GM06990 (cell line): ENCODE measurements at regions not wholly inside any gene's neighbourhood (a gene's known extent, or its start where the extent isn't known, plus 50 kb on each side); places are given as distances from the start of the nearest gene placed in this dataset.

ENCODE experiments used
- DNase-seq: peaks from one replicate; pipeline ENCODE4 v3.0.0-alpha.2; 2011; ENCODE audit not compliant: insufficient read length; ENCODE audit errors: extremely low read depth
- H3K27me3 ChIP-seq: replicated peaks from 2 replicates; pipeline ENCODE4 v1.6.0; 2011; ENCODE audit warnings: low read length; ENCODE audit not compliant: control insufficient read depth, insufficient read depth
- H3K36me3 ChIP-seq: 2 replicates; pipeline ENCODE4 v1.5.1; 2011; ENCODE audit warnings: low read length; ENCODE audit not compliant: control insufficient read depth, insufficient read depth
- H3K4me3 ChIP-seq: replicated peaks from 2 replicates; pipeline ENCODE4 v1.5.1; 2011; ENCODE audit warnings: low read depth, mild to moderate bottlenecking, control low read depth, low read length
- TF ChIP-seq, protein P1 (sequence below): IDR thresholded peaks from 2 replicates; pipeline ENCODE4 v1.5.1; 2011; ENCODE audit warnings: low read length, control low read depth, mild to moderate bottlenecking, inconsistent platforms; ENCODE audit not compliant: insufficient read depth, poor library complexity, severe bottlenecking

DNA sequence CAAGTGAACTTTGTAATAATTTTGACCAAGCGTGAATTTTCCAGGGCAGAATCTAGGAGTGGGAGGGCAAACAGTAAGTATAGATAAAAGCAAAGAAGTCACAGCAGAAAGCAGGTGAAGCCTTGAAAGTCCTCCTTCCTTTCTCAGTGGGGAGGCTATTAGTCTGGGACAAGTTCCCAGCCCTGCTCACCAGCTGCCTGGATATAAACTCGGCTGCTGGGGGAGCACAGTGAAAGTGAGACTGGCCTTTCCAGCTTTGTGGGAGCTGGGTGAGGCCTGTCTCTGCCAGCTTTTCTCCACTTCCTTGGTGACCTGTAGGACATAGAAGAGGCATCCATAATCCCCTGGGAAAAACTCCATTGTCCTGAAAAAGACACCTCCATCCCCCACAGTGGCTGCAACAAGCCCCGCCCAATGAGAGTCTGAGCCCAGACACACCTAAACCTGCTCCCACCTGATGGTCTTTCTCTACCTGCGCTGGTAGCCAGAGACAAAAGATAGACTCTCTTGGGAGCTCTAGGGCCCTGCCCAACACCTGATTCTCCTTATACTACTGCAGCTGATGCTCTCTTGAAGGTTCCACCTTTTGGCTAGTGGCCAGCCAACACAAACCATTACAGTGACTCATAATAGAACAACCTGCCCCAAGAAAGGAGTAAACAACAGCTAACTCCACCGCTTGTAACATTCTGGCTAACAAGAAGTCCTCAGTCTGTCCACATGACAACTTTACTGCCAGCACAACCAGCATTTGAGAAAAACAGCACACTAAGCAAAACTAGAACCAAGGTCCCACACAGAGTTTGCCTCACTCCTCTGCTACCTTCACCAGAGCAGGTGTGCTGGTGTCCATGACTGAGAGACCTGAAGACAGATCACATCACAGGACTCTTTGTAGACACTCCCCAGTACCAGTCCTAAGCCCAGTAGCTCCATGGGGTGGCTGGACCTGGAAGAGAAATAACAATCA is 252.2 kb upstream of the SLITRK6 start:
- Histone ChIP-seq H3K27me3 (no peaks in the 10 kb centered on the region), H3K4me3 (no peak overlapping the region), H3K36me3 (no peaks in the 10 kb centered on the region)
- DNase-seq, result no peak
- TF ChIP-seq, protein P1, sequence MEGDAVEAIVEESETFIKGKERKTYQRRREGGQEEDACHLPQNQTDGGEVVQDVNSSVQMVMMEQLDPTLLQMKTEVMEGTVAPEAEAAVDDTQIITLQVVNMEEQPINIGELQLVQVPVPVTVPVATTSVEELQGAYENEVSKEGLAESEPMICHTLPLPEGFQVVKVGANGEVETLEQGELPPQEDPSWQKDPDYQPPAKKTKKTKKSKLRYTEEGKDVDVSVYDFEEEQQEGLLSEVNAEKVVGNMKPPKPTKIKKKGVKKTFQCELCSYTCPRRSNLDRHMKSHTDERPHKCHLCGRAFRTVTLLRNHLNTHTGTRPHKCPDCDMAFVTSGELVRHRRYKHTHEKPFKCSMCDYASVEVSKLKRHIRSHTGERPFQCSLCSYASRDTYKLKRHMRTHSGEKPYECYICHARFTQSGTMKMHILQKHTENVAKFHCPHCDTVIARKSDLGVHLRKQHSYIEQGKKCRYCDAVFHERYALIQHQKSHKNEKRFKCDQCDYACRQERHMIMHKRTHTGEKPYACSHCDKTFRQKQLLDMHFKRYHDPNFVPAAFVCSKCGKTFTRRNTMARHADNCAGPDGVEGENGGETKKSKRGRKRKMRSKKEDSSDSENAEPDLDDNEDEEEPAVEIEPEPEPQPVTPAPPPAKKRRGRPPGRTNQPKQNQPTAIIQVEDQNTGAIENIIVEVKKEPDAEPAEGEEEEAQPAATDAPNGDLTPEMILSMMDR, result no peak

DNA sequence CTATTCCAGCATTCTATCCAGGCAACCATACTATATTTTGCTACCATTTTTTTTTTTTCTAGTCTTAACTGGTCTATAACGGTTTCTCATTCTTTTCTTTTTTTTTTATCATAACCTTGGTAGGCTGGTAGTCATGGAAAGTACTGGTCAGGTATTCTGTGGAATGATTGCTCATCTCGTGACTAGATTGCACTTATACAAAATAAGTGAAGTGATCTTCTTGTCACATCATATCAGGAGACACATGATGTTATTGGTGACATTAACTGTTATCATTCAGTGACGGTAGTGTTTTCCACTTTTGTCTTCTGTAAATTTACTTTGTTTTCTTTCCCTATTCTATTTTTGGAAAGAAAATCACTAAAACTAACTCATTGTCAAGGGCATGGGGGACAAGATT is 239.3 kb upstream of the SLITRK6 start:
- Histone ChIP-seq H3K27me3 (no peaks in the 10 kb centered on the region), H3K4me3 (no peak overlapping the region), H3K36me3 (no peaks in the 10 kb centered on the region)
- TF ChIP-seq, protein P1, result no peak
- DNase-seq, result no peak

DNA sequence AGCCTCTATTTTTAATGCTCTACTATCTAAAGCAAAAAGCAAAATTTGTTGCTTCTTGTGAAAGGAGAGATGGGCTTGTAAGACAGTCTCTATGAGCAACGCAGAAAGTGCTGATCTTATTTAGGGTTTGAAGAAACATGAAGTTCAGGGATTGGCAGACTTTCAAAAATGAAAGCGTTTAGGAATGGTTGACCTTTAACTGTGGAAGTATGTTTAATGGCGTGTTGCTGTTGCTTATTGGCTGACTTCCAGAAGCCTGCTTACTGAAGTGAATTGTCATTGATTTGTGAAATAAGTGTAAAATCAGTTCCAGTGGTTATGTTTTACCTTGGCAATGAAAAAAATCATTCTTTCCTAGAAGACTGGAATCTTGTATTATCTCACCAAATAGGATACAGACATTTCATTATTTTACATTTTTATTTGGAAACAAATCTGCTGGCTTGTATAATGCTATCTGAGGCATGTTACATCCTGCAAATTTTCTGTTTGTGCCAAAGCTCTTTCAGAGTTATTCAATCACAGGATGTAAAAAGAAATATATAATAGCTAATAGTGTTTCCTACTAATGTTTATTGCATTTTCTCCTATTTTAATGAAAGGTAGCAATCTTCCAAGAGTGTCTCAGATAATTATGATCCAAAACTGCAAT is 221.3 kb upstream of the SLITRK6 start:
- Histone ChIP-seq H3K27me3 (no peaks in the 10 kb centered on the region), H3K4me3 (no peak overlapping the region), H3K36me3 (no peaks in the 10 kb centered on the region)
- TF ChIP-seq, protein P1, result no peak
- DNase-seq, result no peak

GRCh38 chr13:86006317-86006716 is 207.1 kb upstream of the SLITRK6 start:
- no peak overlapping the region for H3K4me3 ChIP-seq
- no peaks in the 10 kb centered on the region for H3K27me3 ChIP-seq
- H3K36me3 ChIP-seq, result no peaks in the 10 kb centered on the region
- DNase-seq, result no peak
- TF ChIP-seq, protein P1, result no peak

DNA sequence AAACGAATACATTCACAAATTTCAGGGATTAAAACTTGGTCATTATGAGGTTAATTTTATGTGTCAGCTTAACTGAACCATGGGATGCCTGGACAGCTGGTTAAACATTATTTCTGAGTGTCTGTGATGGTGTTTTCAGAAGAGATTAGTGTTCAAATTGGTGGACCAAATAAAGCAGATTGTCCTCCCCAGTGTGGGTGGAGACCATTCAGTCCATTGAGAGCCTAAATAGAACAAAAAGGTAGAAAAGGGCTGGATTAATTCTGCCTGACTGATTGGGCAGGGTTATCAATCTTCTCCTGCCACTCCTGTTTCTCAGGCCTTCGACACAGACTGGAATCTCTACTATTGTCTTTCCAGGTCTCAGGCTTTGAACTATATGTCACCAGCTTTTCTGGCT is 203.8 kb upstream of the SLITRK6 start:
- H3K4me3 ChIP-seq, result no peak overlapping the region
- DNase-seq, result no peak
- no peaks in the 10 kb centered on the region for H3K36me3 ChIP-seq
- H3K27me3 ChIP-seq, result no peaks in the 10 kb centered on the region
- TF ChIP-seq, protein P1, result no peak
